Fibroblast of peridontal ligament (primary cell): ENCODE measurements at regions not wholly inside any gene's neighbourhood (a gene's known extent, or its start where the extent isn't known, plus 50 kb on each side); places are given as distances from the start of the nearest gene placed in this dataset.

Experiments used
- DNase-seq: peaks from one replicate; pipeline ENCODE4 v3.0.0-alpha.2; 2010; ENCODE audit errors: extremely low read depth

- no peak for DNase-seq
Observed at GRCh38 chr13:38519229-38519911, 167.5 kb upstream of the FREM2 start.

DNA sequence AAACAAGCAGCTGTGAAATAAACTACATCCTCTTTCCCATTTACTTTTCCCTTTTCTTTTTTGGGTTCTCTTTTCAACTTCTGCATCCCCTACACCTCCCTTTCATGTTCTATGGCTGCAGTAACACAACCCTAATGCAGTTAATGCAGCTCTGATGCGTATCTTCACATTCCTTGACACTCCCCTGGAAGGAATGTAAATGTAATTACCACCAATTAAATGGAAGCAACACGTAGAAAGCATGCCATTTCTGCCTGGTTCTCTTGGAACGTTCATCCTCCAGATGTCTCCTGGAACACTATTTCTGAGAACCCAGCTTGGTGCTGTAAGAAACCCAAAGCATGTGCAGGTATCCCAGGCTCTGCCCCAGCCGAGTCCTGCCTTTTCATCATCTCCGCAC lies 166.8 kb upstream of the FREM2 start:
- no peak for DNase-seq

GRCh38 chr13:38527140-38527539 lies 159.7 kb upstream of the FREM2 start:
- no peak for DNase-seq

DNA sequence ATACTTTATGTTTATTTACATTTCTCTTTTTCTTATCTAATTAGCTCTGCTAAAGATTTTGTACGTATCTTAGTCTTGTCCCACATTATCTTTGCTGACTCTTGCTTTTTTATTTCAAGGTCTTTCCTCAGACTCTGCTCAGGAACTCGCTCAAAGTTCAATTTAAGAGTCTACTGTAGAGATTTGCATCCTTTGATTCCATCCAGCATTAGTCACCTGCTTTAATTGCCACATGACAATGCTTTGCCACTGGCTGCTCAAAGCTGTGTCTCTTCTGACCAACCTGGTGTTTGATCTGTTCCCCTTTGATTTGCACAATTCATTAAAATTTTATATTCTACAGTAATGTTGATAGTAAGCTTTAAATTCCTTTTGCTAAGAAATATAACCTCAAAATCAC lies 157.9 kb upstream of the FREM2 start:
- no peak for DNase-seq

GRCh38 chr13:38530492-38530891 lies 156.4 kb upstream of the FREM2 start:
- DNase-seq: peak; percentile 61

- no peak for DNase-seq
Observed at GRCh38 chr13:38535261-38535660, 151.6 kb upstream of the FREM2 start.

DNA sequence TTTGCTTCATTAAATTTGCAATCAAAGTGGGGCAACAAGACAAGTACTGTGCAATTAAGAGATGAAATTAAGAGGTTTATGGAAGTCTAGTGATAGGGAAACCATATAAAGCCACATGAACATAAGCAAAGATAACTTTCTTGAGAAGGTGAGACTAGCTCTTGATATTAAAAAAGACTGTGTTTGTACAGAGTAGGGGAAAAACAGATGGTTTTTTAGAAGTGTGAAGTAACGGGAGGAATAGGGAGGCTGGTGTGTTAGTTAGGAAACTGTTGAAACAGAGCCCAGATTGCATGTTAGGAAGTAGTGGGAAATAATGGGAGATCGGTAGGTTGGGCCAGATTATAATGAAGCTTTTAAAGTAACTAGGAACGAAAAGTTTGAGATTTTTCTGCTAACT lies 149.8 kb upstream of the FREM2 start:
- DNase-seq: no peak

GRCh38 chr13:38538422-38538821 lies 148.5 kb upstream of the FREM2 start:
- no peak for DNase-seq

GRCh38 chr13:38539632-38540031 lies 147.2 kb upstream of the FREM2 start:
- DNase-seq: no peak

- no peak for DNase-seq
Observed at GRCh38 chr13:38542601-38543000, 144.3 kb upstream of the FREM2 start.

- DNase-seq: no peak
Observed at GRCh38 chr13:38543561-38543960, 143.3 kb upstream of the FREM2 start.

DNA sequence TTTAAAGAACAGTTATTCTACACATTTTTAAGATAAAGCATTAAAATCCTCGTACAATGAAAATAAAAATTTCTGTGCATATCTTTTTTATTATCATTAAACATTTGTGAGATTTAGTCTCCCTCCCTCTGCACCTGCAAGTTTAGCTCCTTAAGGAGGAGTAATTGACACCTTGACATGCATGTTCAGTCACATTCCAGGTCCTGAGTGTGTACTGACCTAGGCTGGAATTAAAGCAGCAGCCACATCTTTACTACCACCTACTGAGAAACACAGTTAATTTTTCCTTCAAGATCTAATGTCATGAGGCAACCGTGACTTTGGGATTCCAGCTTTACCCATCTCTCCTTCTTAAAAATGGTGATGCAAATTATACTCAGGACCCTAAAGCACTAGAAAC lies 123.1 kb upstream of the FREM2 start:
- DNase-seq: no peak

DNA sequence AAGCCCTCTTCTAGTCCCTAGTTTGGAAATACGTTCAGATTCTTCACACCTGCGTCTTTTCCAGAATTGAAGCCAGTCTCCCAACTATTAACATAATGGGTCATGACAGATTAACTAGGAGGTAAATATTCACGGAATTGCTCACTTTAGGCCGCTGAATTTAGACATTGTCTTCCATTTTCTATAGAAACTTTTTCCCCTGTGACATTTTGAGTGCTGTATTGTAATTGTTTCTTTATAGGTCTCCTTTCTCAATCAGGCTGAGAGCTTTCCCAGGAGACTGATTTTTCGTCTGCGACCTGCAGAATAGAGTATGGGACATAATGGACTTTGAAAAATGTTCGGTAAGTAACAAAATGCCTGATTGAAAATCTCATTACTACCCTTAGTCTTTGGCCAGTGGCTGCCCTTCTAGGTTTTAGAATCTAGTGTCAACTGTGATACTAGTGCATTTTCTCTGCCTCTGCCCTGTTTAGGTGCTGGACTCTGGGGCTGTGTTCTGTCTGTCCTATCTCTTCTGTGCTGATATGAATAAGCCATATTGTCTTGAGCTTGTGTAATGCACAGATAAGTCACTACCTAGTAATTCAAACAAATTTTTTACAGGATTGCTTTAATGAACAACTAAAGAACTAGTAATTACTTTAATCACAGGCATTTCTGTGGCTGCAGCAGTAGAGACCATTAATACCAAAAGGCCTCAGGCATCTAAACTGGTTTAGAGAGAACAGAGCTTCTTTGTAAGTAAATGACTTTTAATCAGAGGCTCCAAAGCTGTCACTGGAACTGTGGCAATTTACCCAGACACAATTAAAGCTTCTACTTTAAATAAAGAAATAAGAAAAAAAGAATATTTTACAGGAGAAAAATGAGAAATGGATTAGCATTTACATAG lies 122.4 kb upstream of the FREM2 start:
- no peak for DNase-seq

DNA sequence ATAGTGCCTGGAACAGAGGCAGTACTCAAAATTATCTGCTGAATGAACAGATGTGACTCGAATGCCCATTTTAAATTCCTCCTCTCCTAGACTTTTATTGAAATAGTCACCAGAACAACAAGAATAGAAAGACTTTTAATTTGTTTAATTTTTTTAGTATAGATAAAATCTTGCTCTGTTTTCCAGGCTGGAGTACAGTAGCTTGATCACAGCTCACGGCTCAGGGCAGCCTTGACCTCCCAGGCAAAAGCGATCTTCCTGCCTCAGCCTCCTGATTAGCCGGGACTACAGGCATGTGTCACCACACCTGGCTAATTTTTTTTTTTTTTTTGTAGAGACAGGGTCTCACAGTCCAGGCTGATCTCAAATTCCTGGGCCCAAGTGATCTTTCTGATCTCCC lies 120.9 kb upstream of the FREM2 start:
- no peak for DNase-seq

GRCh38 chr13:38566519-38566918 lies 120.4 kb upstream of the FREM2 start:
- peak; percentile 18 for DNase-seq

DNA sequence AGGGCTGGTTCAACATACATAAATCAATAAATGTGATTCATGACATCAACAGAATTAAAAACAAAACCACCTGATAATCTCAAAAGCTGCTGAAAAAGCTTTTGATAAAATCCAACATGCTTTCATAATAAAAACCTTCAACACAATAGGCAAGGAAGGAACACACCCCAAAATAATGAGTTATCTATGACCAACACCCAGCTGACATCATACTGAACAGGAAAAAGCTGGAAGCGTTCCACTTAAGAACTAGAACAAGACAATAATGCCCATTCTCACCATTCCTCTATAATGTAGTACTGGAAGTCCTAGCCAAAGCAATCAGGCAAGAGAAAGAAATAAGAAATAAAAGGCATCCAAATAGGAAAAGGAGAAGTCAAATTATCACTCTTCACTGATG lies 116.2 kb upstream of the FREM2 start:
- no peak for DNase-seq

- DNase-seq: no peak
Observed at GRCh38 chr13:38575427-38575826, 111.5 kb upstream of the FREM2 start.

DNA sequence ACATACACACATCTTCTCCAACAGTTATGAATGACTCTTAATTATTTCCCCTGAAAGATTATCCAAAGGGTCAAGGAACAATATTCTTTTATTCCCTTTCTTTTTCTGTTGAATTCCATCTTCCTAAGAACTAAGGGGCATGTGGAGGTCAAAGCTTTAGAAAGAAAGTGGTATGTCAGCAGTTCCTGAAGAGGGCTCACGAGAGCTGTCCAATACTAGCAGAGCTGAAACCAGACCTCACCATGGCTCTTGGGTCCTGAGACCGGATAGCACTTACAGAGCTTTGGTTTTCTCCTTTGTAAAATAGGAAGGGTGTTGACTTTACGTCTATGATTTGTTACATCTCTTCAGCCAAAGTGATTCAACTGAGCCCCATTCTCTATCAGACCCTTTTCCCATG lies 109.8 kb upstream of the FREM2 start:
- peak; percentile 47 for DNase-seq

GRCh38 chr13:38582133-38582532 lies 104.7 kb upstream of the FREM2 start:
- DNase-seq: peak; percentile 54

DNA sequence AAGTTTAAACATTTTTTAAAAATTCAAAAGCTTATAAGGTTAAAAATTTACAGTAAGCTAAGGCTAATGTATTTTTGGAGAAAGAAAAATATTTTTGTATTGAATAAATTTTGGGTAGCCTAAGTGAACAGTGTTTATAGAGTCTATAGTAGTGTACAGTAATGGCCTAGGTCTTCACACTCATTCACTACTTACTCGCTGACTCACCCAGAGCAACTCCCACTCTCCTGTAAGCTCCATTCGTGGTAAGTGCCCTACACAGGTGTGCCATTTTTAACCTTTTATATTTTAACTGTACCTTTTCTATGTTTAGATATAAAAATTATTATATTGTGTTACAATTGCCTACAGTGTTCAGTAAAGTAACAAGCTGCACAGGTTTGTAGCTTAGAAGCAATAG lies 96.6 kb upstream of the FREM2 start:
- DNase-seq: no peak

- no peak for DNase-seq
Observed at GRCh38 chr13:38590796-38591507, 95.9 kb upstream of the FREM2 start.

- DNase-seq: no peak
Observed at GRCh38 chr13:38602266-38602665, 84.6 kb upstream of the FREM2 start.
